HCT116 (cell line): ENCODE measurements at regions not wholly inside any gene's neighbourhood (a gene's known extent, or its start where the extent isn't known, plus 50 kb on each side); places are given as distances from the start of the nearest gene placed in this dataset.

Experiments
- ATAC-seq: fragments of 200-7000 bp; cut with Tn5 transposase; 2 replicates; pipeline ENCODE4 v1.9.1; 2020; ENCODE audit warnings: mild to moderate bottlenecking, moderate library complexity
- BruUV-seq: library from RNA; stranded (reverse); fragments of 400-500 nt; replicated peaks from 2 replicates; lab custom pipeline; 2021; lab: Mats Ljungman, UMichigan
- CTCF ChIA-PET: fragments of 300-600 bp; sonication (Branson Sonifier 250); formaldehyde crosslinking; loops from one replicate; lab custom pipeline; 2021; ENCODE audit warnings: antibody characterized with exemption; lab: Charles Lee
- POLR2A ChIA-PET: fragments of 300-600, 350-600 bp; sonication (Branson Sonifier 250); formaldehyde crosslinking; loops from one replicate; lab custom pipeline; 2021; ENCODE audit warnings: antibody characterized with exemption; lab: Charles Lee
- RAD21 ChIA-PET, 2 experiments: fragments of 300-600 bp; sonication (Branson Sonifier 250); formaldehyde crosslinking; loops; one replicate each; lab custom pipeline; 2023; ENCODE audit warnings: low total read pairs in 2 of 2; ENCODE audit not compliant: uncharacterized antibody in 2 of 2, unreplicated experiment in 2 of 2, low non-redundant PET in 1 of 2; lab: Charles Lee
- DNase-seq: peaks from one replicate; pipeline ENCODE4 v3.0.0-alpha.2; 2010; ENCODE audit warnings: low read depth, low spot score
- H2AFZ ChIP-seq: fragments of 200-600 bp; shearing (Covaris generic), sonication (generic); 2 replicates; pipeline ENCODE4 v1.6.1; 2017; ENCODE audit warnings: low read depth, mixed run types, mixed read lengths, antibody characterized with exemption, low read length; ENCODE audit not compliant: poor library complexity, severe bottlenecking
- H3K27ac ChIP-seq: 2 replicates; pipeline ENCODE4 v1.5.1; 2012; ENCODE audit warnings: low read depth, low read length
- H3K27me3 ChIP-seq: fragments of 200-600 bp; sonication (generic); 2 replicates; pipeline ENCODE4 v1.6.1; 2016; ENCODE audit warnings: mixed run types, low read length, mixed read lengths; ENCODE audit not compliant: insufficient read depth
- H3K36me3 ChIP-seq, 2 experiments: fragments of 200-500 bp in 1 of 2; fragments of 200-600 bp in 1 of 2; sonication (Bioruptor generic) in 1 of 2; sonication (generic) in 1 of 2; 2 replicates each; pipeline versions ENCODE4 v1.5.1 to v1.6.1; 2014 to 2016; ENCODE audit warnings: low read length in 2 of 2, inconsistent platforms in 1 of 2, mixed read lengths in 1 of 2, mixed run types in 1 of 2; ENCODE audit not compliant: insufficient read depth in 2 of 2, control insufficient read depth in 1 of 2
- H3K4me1 ChIP-seq, 2 experiments: fragments of 200-600 bp in 1 of 2; sonication (generic) in 1 of 2; 2 replicates each; pipeline versions ENCODE4 v1.5.1 to v1.6.1; 2012 to 2017; ENCODE audit warnings: low read length in 2 of 2, inconsistent platforms in 1 of 2, mild to moderate bottlenecking in 1 of 2, mixed read lengths in 1 of 2, mixed run types in 1 of 2, moderate library complexity in 1 of 2; ENCODE audit not compliant: insufficient read depth in 2 of 2, control insufficient read depth in 1 of 2
- H3K4me2 ChIP-seq: fragments of 200-600 bp; sonication (generic); 2 replicates; pipeline ENCODE4 v1.6.1; 2017; ENCODE audit warnings: mixed run types, low read length, mixed read lengths
- H3K4me3 ChIP-seq, 2 experiments: fragments of 200-600 bp in 1 of 2; sonication (generic) in 1 of 2; replicated peaks in 1 of 2; 2 replicates each; pipeline ENCODE4 v1.5.1; 2011 to 2016; ENCODE audit warnings: low read length in 2 of 2, control low read depth in 1 of 2, low read depth in 1 of 2, mild to moderate bottlenecking in 1 of 2, mixed read lengths in 1 of 2, mixed run types in 1 of 2
- H3K79me2 ChIP-seq: fragments of 200-600 bp; sonication (generic); 2 replicates; pipeline ENCODE4 v1.6.1; 2017; ENCODE audit warnings: mild to moderate bottlenecking, mixed run types, low read length, moderate library complexity, mixed read lengths; ENCODE audit not compliant: insufficient read depth
- H3K9ac ChIP-seq: fragments of 200-600 bp; sonication (generic); 2 replicates; pipeline ENCODE4 v1.6.1; 2016; ENCODE audit warnings: low read length, mixed read lengths
- H3K9me2 ChIP-seq: fragments of 200-600 bp; sonication (generic), shearing (Covaris generic); 2 replicates; pipeline ENCODE4 v1.6.1; 2017; ENCODE audit warnings: mixed run types, mild to moderate bottlenecking, moderate library complexity; ENCODE audit not compliant: insufficient read depth
- H3K9me3 ChIP-seq, 2 experiments: fragments of 200-500 bp in 1 of 2; fragments of 200-600 bp in 1 of 2; sonication (Bioruptor generic) in 1 of 2; sonication (generic) in 1 of 2; 2 replicates each; pipeline ENCODE4 v1.6.1; 2014 to 2017; ENCODE audit warnings: low read length in 2 of 2, mixed read lengths in 2 of 2, inconsistent platforms in 1 of 2, low read depth in 1 of 2, mild to moderate bottlenecking in 1 of 2, mixed run types in 1 of 2, moderate library complexity in 1 of 2; ENCODE audit not compliant: control insufficient read depth in 1 of 2, insufficient read depth in 1 of 2
- H4K20me1 ChIP-seq: fragments of 200-600 bp; sonication (generic), shearing (Covaris generic); 2 replicates; pipeline ENCODE4 v1.6.1; 2017; ENCODE audit warnings: mixed run types, mild to moderate bottlenecking, moderate library complexity; ENCODE audit not compliant: insufficient read depth
- ATF3 ChIP-seq: IDR thresholded peaks from 2 replicates; pipeline ENCODE4 v1.6.1; 2012
- RAD21 ChIP-seq: IDR thresholded peaks from 2 replicates; pipeline ENCODE4 v1.6.1; 2012; ENCODE audit warnings: low read depth, mild to moderate bottlenecking
- intact Hi-C: fragments of 100-400 bp; cut with micrococcal nuclease; formaldehyde crosslinking; loops from 2 replicates; pipeline ENCODE4 v1.10.0; 2022
- TF ChIP-seq, protein P1 (sequence below), 3 experiments: fragments of 200-600 bp in 1 of 3; sonication (generic) in 1 of 3; IDR thresholded peaks in 2 of 3; conservative IDR thresholded peaks in 1 of 3; 2 replicates each; pipeline ENCODE4 v1.5.1; 2012 to 2017; ENCODE audit warnings: low read depth in 2 of 3, low read length in 2 of 3, antibody characterized with exemption in 1 of 3, borderline replicate concordance in 1 of 3, control low read depth in 1 of 3, mild to moderate bottlenecking in 1 of 3, mixed read lengths in 1 of 3, mixed run types in 1 of 3, moderate library complexity in 1 of 3; ENCODE audit not compliant: insufficient read depth in 1 of 3

DNA sequence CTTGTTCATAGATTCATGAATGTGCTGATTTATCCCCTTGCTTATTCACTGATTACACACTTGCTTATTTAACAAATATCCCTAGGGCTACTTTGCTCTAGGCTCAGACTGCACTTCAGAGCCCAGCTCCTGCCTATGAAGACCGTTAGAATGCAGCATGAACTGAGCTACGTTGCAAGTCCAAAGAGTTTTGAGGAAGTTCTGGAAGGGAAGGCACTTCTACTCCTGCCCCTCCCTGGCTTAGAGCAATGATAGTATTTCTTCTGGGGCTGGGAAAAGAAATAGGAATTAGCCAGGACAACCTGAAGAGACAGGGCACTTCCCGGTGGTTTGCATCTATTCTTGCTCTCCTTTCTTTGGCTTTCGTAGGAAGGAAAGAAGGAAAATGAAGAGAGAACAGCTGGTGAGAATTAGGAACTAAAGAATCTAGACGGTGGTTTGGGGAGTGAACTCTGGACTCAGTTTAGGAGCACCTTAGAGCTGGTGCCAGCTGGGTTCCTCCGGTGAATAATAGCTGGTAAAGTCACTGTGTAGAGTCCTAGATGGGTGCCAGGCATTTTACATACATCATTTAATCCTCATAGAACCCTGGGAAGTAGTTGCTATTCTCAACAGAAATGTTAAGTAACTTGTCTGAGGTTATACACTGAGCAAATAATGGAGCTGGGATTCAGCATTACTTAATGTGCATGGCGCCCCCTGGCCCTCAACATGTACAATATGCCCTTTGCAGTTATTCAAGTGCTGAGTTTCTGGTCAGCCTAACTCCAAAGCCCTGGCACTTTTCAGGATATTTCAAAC is 65.9 kb downstream of the NDUFS5 start:
- no TSS peak for BruUV-seq
- POLR2A ChIA-PET, result interaction anchor here (1.0 kb wide), 1 partner anchor 9 kb away, joined by 4 read pairs; no protein-coding TSS in a partner anchor

More for the DNA sequence above, 65.9 kb downstream of the NDUFS5 start:
- no peak overlapping the region for H3K4me3 ChIP-seq
- H3K9me2 ChIP-seq, result no peaks in the 10 kb centered on the region
- H3K36me3 ChIP-seq, result no peaks in the 10 kb centered on the region
- no peaks in the 10 kb centered on the region for H3K9me3 ChIP-seq
- ChIA-PET CTCF (interaction anchor here (0.7 to 2.7 kb wide), 15 partner anchors 9 to 514 kb away, joined by 3 to 19 read pairs (median 4); partner anchors contain the start of gene NDUFS5), RAD21 (interaction anchor here (0.7 to 1.8 kb wide), 3 partner anchors 103 to 133 kb away, joined by 3 to 8 read pairs (median 4); no protein-coding TSS in a partner anchor)
- ATAC-seq, result peak; percentile 88
- no peak overlapping the region for H3K9ac ChIP-seq
- no peaks in the 10 kb centered on the region for H4K20me1 ChIP-seq
- peaks cover 0 to 6% of the 10 kb centered on the region in 2 experiments; a peak in 2 of 4 replicates for H3K4me1 ChIP-seq
- no peaks in the 10 kb centered on the region for H3K79me2 ChIP-seq
- no peak overlapping the region for H3K4me2 ChIP-seq
- H3K27me3 ChIP-seq, result no peaks in the 10 kb centered on the region
- intact Hi-C loops, result loop anchor here (1.0 to 5.0 kb wide), 2 partner anchors 133 to 220 kb away; partner anchors contain the start of gene MYCBP
- no peak overlapping the region for H2AFZ ChIP-seq
- peak; percentile 39 for DNase-seq
- TF ChIP-seq ATF3, result no peak; the same call in 1 of the 2 replicates
- TF ChIP-seq, protein P1, sequence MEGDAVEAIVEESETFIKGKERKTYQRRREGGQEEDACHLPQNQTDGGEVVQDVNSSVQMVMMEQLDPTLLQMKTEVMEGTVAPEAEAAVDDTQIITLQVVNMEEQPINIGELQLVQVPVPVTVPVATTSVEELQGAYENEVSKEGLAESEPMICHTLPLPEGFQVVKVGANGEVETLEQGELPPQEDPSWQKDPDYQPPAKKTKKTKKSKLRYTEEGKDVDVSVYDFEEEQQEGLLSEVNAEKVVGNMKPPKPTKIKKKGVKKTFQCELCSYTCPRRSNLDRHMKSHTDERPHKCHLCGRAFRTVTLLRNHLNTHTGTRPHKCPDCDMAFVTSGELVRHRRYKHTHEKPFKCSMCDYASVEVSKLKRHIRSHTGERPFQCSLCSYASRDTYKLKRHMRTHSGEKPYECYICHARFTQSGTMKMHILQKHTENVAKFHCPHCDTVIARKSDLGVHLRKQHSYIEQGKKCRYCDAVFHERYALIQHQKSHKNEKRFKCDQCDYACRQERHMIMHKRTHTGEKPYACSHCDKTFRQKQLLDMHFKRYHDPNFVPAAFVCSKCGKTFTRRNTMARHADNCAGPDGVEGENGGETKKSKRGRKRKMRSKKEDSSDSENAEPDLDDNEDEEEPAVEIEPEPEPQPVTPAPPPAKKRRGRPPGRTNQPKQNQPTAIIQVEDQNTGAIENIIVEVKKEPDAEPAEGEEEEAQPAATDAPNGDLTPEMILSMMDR (IDR thresholded peaks at IDR 0.05 in 2 of 3, conservative IDR thresholded peaks at IDR 0.05 in 1 of 3; ENCODE audit: borderline replicate concordance in 1 of 3, insufficient read depth in 1 of 3, low read depth in 2 of 3, low read length in 2 of 3), result peak; percentile 74 to 85 (median 80)
- peak; percentile 91 for TF ChIP-seq RAD21
- no peak overlapping the region for H3K27ac ChIP-seq
